Ureter (tissue), 1 donor: ENCODE measurements at regions not wholly inside any gene's neighbourhood (a gene's known extent, or its start where the extent isn't known, plus 50 kb on each side); places are given as distances from the start of the nearest gene placed in this dataset.
A peak's percentile ranks its signal among the peaks of the same experiment; 100 is the strongest.
"Not testable (repeated sequence)": the region's sequence is repeated elsewhere in the genome, so short reads cannot be mapped to it uniquely, and the experiment has no call there.

Source experiments
- DNase-seq: peaks from one replicate; pipeline ENCODE4 v3.0.0-alpha.2; 2020; ENCODE audit warnings: low spot score
- donor health status: DM: yes; HTN: yes; CAD: no.

GRCh38 chr4:85018983-85019382, 52.5 kb upstream of the WDFY3 start:
- DNase-seq, result no peak

- no peak for DNase-seq
Measured at GRCh38 chr4:85019411-85019810, 52.9 kb upstream of the WDFY3 start.

GRCh38 chr4:85024671-85025070, 58.2 kb upstream of the WDFY3 start:
- no peak for DNase-seq

- DNase-seq, result no peak
Measured at GRCh38 chr4:85028910-85029309, 62.4 kb upstream of the WDFY3 start.

GRCh38 chr4:85029453-85029852, 63.0 kb upstream of the WDFY3 start:
- no peak for DNase-seq

GRCh38 chr4:85030156-85030555, 63.7 kb upstream of the WDFY3 start:
- no peak for DNase-seq

- not testable (repeated sequence) for DNase-seq
Measured at GRCh38 chr4:85033838-85034237, 67.3 kb upstream of the WDFY3 start.

- no peak for DNase-seq
Measured at GRCh38 chr4:85039526-85039925, 73.0 kb upstream of the WDFY3 start.

GRCh38 chr4:85043812-85044496, 77.5 kb upstream of the WDFY3 start:
- not testable (repeated sequence) for DNase-seq

- DNase-seq, result no peak
Measured at GRCh38 chr4:85050736-85051135, 84.2 kb upstream of the WDFY3 start.

- no peak for DNase-seq
Measured at GRCh38 chr4:85051526-85051925, 85.0 kb upstream of the WDFY3 start.

GRCh38 chr4:85054925-85055324, 88.4 kb upstream of the WDFY3 start:
- DNase-seq, result not testable (repeated sequence)

- no peak for DNase-seq
Measured at GRCh38 chr4:85058551-85058950, 92.1 kb upstream of the WDFY3 start.

GRCh38 chr4:85061974-85062373, 95.5 kb upstream of the WDFY3 start:
- no peak for DNase-seq

GRCh38 chr4:85062466-85062865, 96.0 kb upstream of the WDFY3 start:
- DNase-seq, result no peak

GRCh38 chr4:85067342-85067741, 100.9 kb upstream of the WDFY3 start:
- no peak for DNase-seq

- no peak for DNase-seq
Measured at GRCh38 chr4:85078016-85078415, 111.5 kb upstream of the WDFY3 start.

GRCh38 chr4:85081196-85081595, 114.7 kb upstream of the WDFY3 start:
- no peak for DNase-seq

- peak; percentile 44 for DNase-seq
Measured at GRCh38 chr4:85084371-85085094, 118.0 kb upstream of the WDFY3 start.

- no peak for DNase-seq
Measured at GRCh38 chr4:85086721-85087120, 120.2 kb upstream of the WDFY3 start.

GRCh38 chr4:85092536-85092935, 126.0 kb upstream of the WDFY3 start:
- DNase-seq, result no peak

GRCh38 chr4:85092943-85093342, 126.5 kb upstream of the WDFY3 start:
- no peak for DNase-seq

GRCh38 chr4:85094735-85095134, 128.2 kb upstream of the WDFY3 start:
- no peak for DNase-seq

- no peak for DNase-seq
Measured at GRCh38 chr4:85102606-85103005, 136.1 kb upstream of the WDFY3 start.
